ENCODE measurements at regions not wholly inside any gene's neighbourhood (a gene's known extent, or its start where the extent isn't known, plus 50 kb on each side); places are given as distances from the start of the nearest gene placed in this dataset.

GRCh38 chr4:23978002-23978401 is 88.2 kb upstream of the PPARGC1A start:
- no peak overlapping the region for H2BK15ac ChIP-seq (ENCODE audit: low read length)
- H3K23ac ChIP-seq (ENCODE audit: insufficient read length): no peak overlapping the region
- no peaks in the 10 kb centered on the region for H3K79me2 ChIP-seq (ENCODE audit: control insufficient read depth in 1 of 2, insufficient read depth in 2 of 2, low read length in 2 of 2)
- no peaks in the 10 kb centered on the region for H4K20me1 ChIP-seq (replicated peaks in 1 of 2; ENCODE audit: control insufficient read depth in 1 of 2, insufficient read depth in 2 of 2, low read length in 2 of 2)
- no peaks in the 10 kb centered on the region for H3K23me2 ChIP-seq (ENCODE audit: low read depth, low read length)
- WGBS, 2 experiments (ENCODE audit: extremely low coverage in 1 of 2, insufficient coverage in 1 of 2, insufficient read length in 1 of 2, insufficient replicate concordance in 2 of 2, low coverage in 1 of 2, low lambda C conversion rate in 2 of 2, missing lambda C conversion rate in 1 of 2): 82% methylated on average over 3 of the region's 3 CpGs; no CpG with 5 or more reads in 1 of the 2 experiments
- no peaks in the 10 kb centered on the region for H3K79me1 ChIP-seq (ENCODE audit: low read depth, low read length)
- FAIRE-seq: no peak
- H2AFZ ChIP-seq (ENCODE audit: low read length): no peak overlapping the region
- H3K56ac ChIP-seq (replicated peaks; ENCODE audit: insufficient read length, low read depth, low read length): no peak overlapping the region
- POLR2A ChIA-PET (ENCODE audit: partially characterized antibody): interaction anchor here (1.5 kb wide), 1 partner anchor 14 kb away, joined by 3 read pairs; no protein-coding TSS in a partner anchor
- no peak overlapping the region for H2AK5ac ChIP-seq (ENCODE audit: low read depth, low read length)
- no peak overlapping the region for H2BK12ac ChIP-seq (ENCODE audit: low read depth, low read length)
- CTCF ChIA-PET (ENCODE audit: partially characterized antibody): interaction anchor here (0.6 to 2.0 kb wide), 3 partner anchors 11 to 435 kb away, joined by 3 to 7 read pairs (median 5); no protein-coding TSS in a partner anchor
- no peak overlapping the region for H3K27ac ChIP-seq (ENCODE audit: low read depth, low read length)
- no peak overlapping the region for H2BK20ac ChIP-seq (ENCODE audit: low read length)
- no peaks in the 10 kb centered on the region for H3K36me3 ChIP-seq (ENCODE audit: control insufficient read depth in 2 of 4, insufficient read depth in 4 of 4, low read length in 3 of 4)
- DNase-seq (ENCODE audit: low read depth in 1 of 2, low spot score in 2 of 2): no peak
- H3K4me3 ChIP-seq (ENCODE audit: extremely low read depth in 1 of 4, insufficient read depth in 2 of 4, low read depth in 3 of 4, low read length in 4 of 4): no peak overlapping the region
- no peaks in the 10 kb centered on the region for H3K9me3 ChIP-seq (ENCODE audit: insufficient read depth in 2 of 2, low read depth in 1 of 2, low read length in 1 of 2)
- no peak overlapping the region for H2BK120ac ChIP-seq (replicated peaks; ENCODE audit: low read depth, low read length)
- no peak overlapping the region for H2BK5ac ChIP-seq (ENCODE audit: low read depth, low read length)
- H3K4me2 ChIP-seq (ENCODE audit: insufficient read depth in 1 of 2, low read depth in 2 of 2, low read length in 2 of 2): no peak overlapping the region
- no peak overlapping the region for H4K5ac ChIP-seq (ENCODE audit: insufficient read length, low read depth, low read length)
- no peak overlapping the region for H3K4ac ChIP-seq (replicated peaks; ENCODE audit: insufficient read length, low read depth, low read length)
- H3K14ac ChIP-seq (ENCODE audit: insufficient read length): no peak overlapping the region
- H3K4me1 ChIP-seq (replicated peaks in 1 of 4; ENCODE audit: control insufficient read depth in 3 of 4, insufficient read depth in 4 of 4, low read length in 3 of 4): peaks cover 0 to 7% (median 6%) of the 10 kb centered on the region in 4 experiments; a peak in 2 of 7 replicates
- H4K91ac ChIP-seq (replicated peaks; ENCODE audit: insufficient read length, low read length): no peak overlapping the region
- H3K27me3 ChIP-seq (replicated peaks in 1 of 4; ENCODE audit: control insufficient read depth in 3 of 4, extremely low read depth in 1 of 4, insufficient read depth in 3 of 4, low read length in 3 of 4): no peaks in the 10 kb centered on the region
- no peak overlapping the region for H3K18ac ChIP-seq (ENCODE audit: extremely low read depth, low read length)
- H3K9ac ChIP-seq (replicated peaks in 1 of 4; ENCODE audit: extremely low read depth in 1 of 4, low read depth in 3 of 4, low read length in 3 of 4): no peak overlapping the region
- H4K8ac ChIP-seq (ENCODE audit: extremely low read depth, insufficient read depth, low read length): no peak overlapping the region
- TF ChIP-seq SAP30 (IDR thresholded peaks at IDR 0.05; ENCODE audit: insufficient read depth, insufficient replicate concordance, low read length) (no peak), ASH2L (IDR thresholded peaks at IDR 0.05; ENCODE audit: low read length) (no peak), NANOG (IDR thresholded peaks at IDR 0.05; ENCODE audit: insufficient read depth, low read depth, low read length, poor library complexity, severe bottlenecking) (no peak), TBP (IDR thresholded peaks at IDR 0.05; ENCODE audit: low read depth, low read length) (no peak), KDM1A (IDR thresholded peaks at IDR 0.05; ENCODE audit: borderline replicate concordance, low read length) (no peak), MAX (IDR thresholded peaks at IDR 0.05) (no peak), ATF2 (IDR thresholded peaks at IDR 0.05; ENCODE audit: low read length) (no peak), ZNF274 (IDR thresholded peaks at IDR 0.05; ENCODE audit: borderline replicate concordance, extremely low read depth, low read length) (no peak), MAFK (IDR thresholded peaks at IDR 0.05; ENCODE audit: low read depth, low read length) (no peak), RXRA (IDR thresholded peaks at IDR 0.05; ENCODE audit: insufficient read depth, low read depth, low read length) (no peak), CTBP2 (IDR thresholded peaks at IDR 0.05; ENCODE audit: borderline replicate concordance, insufficient read depth, insufficient read length, low read length) (no peak), RFX5 (IDR thresholded peaks at IDR 0.05; ENCODE audit: borderline replicate concordance, low read depth, low read length) (no peak)
